ENCODE measurements at regions not wholly inside any gene's neighbourhood (a gene's known extent, or its start where the extent isn't known, plus 50 kb on each side); places are given as distances from the start of the nearest gene placed in this dataset.

DNA sequence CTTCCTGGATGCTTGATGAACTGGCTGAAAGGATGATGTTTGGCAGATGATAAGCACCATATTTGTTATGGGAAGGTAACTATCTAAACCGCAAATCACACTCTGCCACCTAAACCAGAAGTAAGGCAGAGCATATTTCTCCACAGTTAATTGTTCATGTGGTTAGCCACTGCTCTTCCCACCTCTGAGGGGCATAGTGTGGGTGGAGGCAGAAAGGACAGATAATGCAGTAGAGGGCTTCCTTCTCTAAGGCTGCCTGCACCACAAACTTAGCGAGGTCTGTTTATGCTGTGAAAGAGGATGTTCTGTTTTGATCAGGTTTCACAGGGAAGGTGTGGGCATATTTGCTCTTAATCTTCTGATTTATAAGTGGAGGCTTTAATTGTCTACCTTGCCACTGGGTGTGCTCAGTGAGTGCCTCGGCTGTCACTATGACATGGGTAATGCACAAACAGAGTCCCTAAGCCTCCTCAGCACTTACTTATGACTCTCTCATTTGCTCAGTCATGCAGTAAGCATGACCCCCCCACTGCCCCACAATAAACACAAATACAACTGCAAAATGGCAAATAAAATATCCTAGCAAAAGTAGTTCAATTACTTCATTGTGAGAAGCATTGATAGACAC is 401.0 kb downstream of the TMA16 start:
- peak; percentile 49 for DNase-seq

DNA sequence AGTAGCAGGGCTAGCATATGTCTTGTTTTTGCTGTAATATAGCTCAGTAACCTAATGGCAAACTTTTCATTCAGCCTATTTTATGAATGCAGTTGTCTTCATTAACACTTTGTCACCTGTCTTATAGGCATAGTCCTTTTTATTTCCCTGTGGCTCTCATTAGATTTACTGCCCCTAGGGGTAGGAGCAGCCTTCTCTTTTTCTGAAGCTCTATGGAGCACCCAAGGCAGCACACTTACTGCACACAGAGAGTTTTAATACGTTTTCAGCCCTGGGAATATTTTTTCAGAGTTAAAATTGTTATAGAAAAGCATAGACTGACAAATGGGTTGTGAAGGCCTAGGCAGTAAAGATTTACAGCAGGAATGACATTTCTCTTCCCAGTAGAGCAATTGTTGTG is 406.8 kb downstream of the TMA16 start:
- DNase-seq, result no peak

- no peak for DNase-seq
These were observed 407.9 kb downstream of the TMA16 start for GRCh38 chr4:163902417-163902816.

- DNase-seq, result no peak
These were observed 417.4 kb downstream of the TMA16 start for GRCh38 chr4:163911891-163912290.

DNA sequence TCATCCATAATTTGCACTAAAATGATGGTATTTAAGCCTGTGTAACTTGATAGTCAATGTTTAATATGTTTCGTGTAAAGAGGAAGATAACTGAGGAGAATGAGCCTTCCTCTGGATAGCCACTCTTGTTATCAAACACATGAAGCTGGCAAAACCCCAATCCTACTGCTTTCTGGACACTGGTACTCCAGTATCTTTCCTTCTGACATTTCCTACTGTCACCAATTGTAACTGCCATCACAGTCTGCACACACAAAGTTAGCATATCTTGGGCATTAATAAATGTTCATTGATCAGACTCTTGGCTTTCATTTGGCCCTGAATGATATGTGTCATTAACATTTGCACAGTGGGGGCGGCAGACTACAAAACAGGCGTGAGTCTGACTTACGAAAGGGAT is 419.1 kb downstream of the TMA16 start:
- no peak for DNase-seq

DNA sequence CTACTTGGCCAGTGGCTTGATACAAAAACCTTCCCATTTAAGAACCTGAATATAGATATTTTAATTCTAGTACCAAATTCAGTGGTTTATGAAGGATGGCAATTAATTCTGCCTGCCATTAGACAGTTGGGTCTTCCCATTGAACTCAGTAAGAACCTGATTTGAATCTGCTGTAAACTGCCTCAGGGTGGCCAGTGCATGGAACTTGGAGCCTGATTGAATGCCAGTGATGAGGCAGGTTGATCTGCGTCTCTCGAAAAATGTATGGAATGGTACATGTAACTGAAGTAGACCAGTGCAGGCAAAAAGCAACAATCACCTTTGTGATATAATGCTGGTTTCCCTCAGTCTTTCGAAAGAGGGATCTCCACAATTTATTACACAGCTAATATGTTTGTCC is 421.4 kb downstream of the TMA16 start:
- no peak for DNase-seq

DNA sequence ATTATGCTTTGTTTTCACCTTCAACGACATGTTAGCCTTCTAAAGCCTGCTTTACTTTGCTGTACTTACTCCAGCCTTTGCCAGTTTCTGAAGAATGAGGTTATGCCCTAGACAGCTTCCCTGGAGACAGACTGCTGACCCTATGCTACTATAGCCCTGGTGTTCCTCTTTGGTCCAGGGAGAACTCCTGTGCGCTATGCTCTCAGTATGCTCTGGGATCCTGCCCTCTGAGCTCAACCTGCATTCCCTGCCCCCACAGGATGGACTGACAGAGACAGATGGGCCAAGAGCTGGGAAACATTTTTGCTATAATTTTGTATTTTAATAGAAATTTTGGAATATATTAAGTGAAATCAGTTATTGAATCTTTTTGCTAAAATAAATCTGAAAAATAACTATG is 425.9 kb downstream of the TMA16 start:
- DNase-seq, result no peak

DNA sequence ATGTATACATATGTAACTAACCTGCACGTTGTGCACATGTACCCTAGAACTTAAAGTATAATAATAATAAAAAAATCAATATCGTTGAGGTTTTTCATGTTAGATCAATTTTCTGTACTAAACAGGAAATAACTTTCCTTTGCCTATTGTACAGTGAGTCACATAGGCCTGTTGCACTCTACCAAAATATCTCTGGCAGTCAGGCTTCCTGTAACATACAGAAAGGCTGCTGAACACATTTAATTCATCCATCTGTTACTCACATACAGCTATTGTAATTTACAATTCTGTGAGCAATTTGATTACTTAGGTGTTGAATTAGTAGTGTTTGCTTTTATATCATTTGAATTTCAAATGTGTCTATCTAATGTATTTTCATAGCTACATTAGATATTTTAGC is 427.8 kb downstream of the TMA16 start:
- DNase-seq, result no peak

GRCh38 chr4:163923092-163923491 is 428.6 kb downstream of the TMA16 start:
- no peak for DNase-seq

DNA sequence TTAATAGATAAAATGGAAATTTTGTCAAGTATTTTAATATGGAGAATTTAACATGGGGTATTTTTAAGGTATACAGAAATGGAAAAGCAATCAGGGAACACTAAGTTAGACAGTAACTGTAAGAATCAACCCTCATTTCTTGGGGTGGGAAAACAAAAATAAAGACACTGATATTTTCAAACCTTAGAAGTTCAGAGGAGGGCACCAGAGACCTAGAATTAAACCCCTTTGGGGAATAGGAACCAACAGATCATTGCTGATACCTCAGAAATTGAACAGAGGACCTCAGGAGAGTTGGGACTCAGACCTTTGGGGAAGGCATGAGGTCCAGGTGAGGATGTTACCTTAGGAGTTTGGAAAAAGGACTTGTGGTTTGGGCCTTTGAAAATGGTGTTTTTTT is 435.6 kb downstream of the TMA16 start:
- no peak for DNase-seq

GRCh38 chr4:163932504-163932903 is 438.0 kb downstream of the TMA16 start:
- DNase-seq, result no peak

DNA sequence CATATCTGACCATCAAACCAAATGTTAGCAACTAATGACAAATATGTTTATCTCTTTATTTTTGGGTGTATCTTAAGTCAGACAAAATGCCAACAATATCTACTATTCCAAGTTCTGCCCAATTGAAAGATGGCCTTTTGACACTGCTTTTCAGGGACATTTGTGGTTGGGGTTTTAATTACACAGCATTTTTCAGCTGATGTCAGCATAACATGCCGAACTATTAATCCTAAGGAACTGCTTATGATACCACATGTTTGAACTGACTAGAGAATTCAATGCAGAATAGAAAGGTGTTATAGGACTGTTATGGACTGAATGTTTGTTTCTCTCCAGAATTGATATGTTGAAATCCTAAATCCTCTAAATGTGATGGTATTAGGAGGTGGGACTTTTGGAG is 445.1 kb downstream of the TMA16 start:
- DNase-seq, result no peak

GRCh38 chr4:163941221-163941905 is 446.9 kb downstream of the TMA16 start:
- no peak for DNase-seq

- no peak for DNase-seq
These were observed 454.5 kb downstream of the TMA16 start for GRCh38 chr4:163948920-163949455.

DNA sequence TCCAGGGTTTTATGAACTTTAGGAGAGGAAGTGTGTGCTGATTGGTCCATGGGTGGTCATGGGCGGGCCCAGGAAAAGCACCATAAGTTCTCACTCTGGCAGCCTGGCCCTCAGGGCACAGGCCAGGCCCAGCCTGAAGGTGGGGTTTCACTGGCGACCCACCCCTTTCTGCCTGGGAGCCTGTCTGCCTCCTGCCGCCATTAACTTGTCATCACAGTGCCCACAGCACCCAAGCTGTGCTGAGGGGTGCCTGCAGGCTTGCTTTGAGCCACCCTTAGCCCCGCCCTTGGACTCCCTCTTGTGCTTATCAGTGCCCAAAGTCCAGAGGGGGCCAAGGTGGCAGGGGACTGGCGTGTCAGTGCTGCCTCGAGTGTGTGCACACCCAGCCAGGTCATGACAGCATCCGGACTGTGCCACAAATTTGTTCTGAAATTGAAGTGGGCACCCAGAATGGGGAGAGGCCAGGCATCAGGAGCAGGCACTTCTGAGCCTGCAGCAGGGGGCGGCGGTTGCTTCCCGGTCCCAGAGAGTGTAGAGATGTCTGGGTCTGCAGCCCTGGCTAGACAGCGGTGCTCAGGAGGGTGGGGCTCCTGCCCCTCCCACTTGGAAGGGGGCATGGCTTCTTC is 455.6 kb downstream of the TMA16 start:
- DNase-seq, result peak; percentile 2

- no peak for DNase-seq
These were observed 460.8 kb downstream of the TMA16 start for GRCh38 chr4:163955288-163955687.

DNA sequence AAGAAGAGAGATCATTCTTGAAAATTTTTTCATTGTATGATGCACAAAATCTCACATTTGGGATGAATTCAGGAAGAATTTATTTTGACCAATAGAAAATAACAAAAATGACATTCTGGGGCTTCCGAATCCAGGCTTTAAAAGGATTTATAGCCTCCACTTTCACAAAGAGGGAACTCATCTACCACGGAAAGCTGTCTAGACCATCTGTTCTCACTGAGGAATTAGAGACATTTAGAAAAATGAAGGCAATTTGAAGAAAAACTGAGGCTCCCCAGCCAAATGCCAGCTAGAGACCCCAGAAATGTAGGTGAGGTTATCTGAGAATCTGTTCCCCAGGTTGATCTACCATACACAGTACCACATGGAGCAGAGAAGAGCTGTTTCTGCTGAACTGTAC is 464.3 kb downstream of the TMA16 start:
- DNase-seq, result no peak

- no peak for DNase-seq
These were observed 465.4 kb downstream of the TMA16 start for GRCh38 chr4:163959932-163960331.

- DNase-seq, result no peak
These were observed 472.1 kb downstream of the TMA16 start for GRCh38 chr4:163966612-163967011.

GRCh38 chr4:163967263-163967662 is 472.8 kb downstream of the TMA16 start:
- no peak for DNase-seq

GRCh38 chr4:163967710-163968109 is 473.2 kb downstream of the TMA16 start:
- no peak for DNase-seq

GRCh38 chr4:163969291-163969690 is 474.8 kb downstream of the TMA16 start:
- no peak for DNase-seq

- DNase-seq, result no peak
These were observed 482.1 kb downstream of the TMA16 start for GRCh38 chr4:163976588-163976987.

DNA sequence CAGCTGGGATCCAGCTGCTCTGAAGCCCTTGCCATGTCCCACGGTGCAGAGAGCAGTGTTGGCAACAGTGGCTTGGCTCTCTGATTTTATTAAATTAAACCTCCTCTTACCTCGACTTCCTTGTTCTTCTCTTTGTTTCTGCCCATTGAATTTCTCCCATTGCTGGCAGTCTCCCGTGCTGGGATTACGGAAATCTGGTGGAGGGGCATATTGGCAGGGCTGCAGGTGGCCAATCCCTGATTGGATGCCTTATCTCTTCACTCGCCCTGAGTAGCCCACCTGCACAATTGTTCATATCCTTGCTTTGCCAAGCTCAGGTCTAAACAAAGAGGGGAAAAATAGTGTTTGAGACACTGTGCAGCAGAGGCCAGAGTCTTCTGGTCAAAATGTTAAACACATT is 493.9 kb downstream of the TMA16 start:
- DNase-seq, result no peak
